WTC11 (cell line): ENCODE measurements at regions not wholly inside any gene's neighbourhood (a gene's known extent, or its start where the extent isn't known, plus 50 kb on each side); places are given as distances from the start of the nearest gene placed in this dataset.
A peak's percentile ranks its signal among the peaks of the same experiment; 100 is the strongest.
"Not testable (repeated sequence)": the region's sequence is repeated elsewhere in the genome, so short reads cannot be mapped to it uniquely, and the experiment has no call there.

Source experiments
- ATAC-seq: fragments of 200-7000 bp; cut with Tn5 transposase; 2 replicates; pipeline ENCODE4 v1.10.0; 2021; ENCODE audit warnings: mild to moderate bottlenecking, moderate library complexity
- CTCF ChIA-PET: fragments of 300-600 bp; sonication (Branson Sonifier 250); formaldehyde crosslinking; loops from one replicate; lab custom pipeline; 2021; ENCODE audit warnings: antibody characterized with exemption; lab: Charles Lee
- POLR2A ChIA-PET: fragments of 350-600 bp; sonication (Branson Sonifier 250); formaldehyde crosslinking; loops from one replicate; lab custom pipeline; 2021; ENCODE audit warnings: antibody characterized with exemption; lab: Charles Lee
- DNase-seq: peaks from one replicate; pipeline ENCODE4 v3.0.0; 2021; ENCODE audit warnings: low spot score
- H3K27ac Mint-ChIP-seq: 2 replicates; pipeline ENCODE4 v1.8.0; 2021; ENCODE audit warnings: mixed read lengths
- H3K27me3 Mint-ChIP-seq: 2 replicates; pipeline ENCODE4 v1.8.0; 2021; ENCODE audit warnings: low read depth, mild to moderate bottlenecking, moderate library complexity, mixed read lengths
- H3K36me3 Mint-ChIP-seq: 2 replicates; pipeline ENCODE4 v1.8.0; 2021; ENCODE audit warnings: mixed read lengths
- H3K4me1 Mint-ChIP-seq: 2 replicates; pipeline ENCODE4 v1.8.0; 2022; ENCODE audit warnings: mixed read lengths
- H3K4me3 Mint-ChIP-seq: 2 replicates; pipeline ENCODE4 v1.8.0; 2021; ENCODE audit warnings: mild to moderate bottlenecking, moderate library complexity, mixed read lengths
- H3K9me3 Mint-ChIP-seq: 2 replicates; pipeline ENCODE4 v1.8.0; 2021; ENCODE audit warnings: mixed read lengths
- ATF2 ChIP-seq: sonication (generic); formaldehyde crosslinking; IDR thresholded peaks from 2 replicates; pipeline ENCODE4 v1.8.1; 2022; ENCODE audit warnings: low read depth, missing genetic modification reagents, borderline replicate concordance
- CBFB ChIP-seq: sonication (generic); formaldehyde crosslinking; IDR thresholded peaks from 2 replicates; pipeline ENCODE4 v1.8.1; 2022; ENCODE audit warnings: mild to moderate bottlenecking, low read depth, missing genetic modification reagents
- CREB1 ChIP-seq: sonication (generic); formaldehyde crosslinking; IDR thresholded peaks from 2 replicates; pipeline ENCODE4 v1.8.0; 2023; ENCODE audit warnings: mild to moderate bottlenecking, missing genetic modification reagents
- CTCF ChIP-seq: fragments of 200-600 bp; IDR thresholded peaks from 2 replicates; pipeline ENCODE4 v1.8.0; 2022; ENCODE audit warnings: antibody characterized with exemption
- HMGXB4 ChIP-seq: sonication (generic); formaldehyde crosslinking; IDR thresholded peaks from 2 replicates; pipeline ENCODE4 v1.8.1; 2023; ENCODE audit warnings: mild to moderate bottlenecking, moderate library complexity, missing genetic modification reagents
- IRF1 ChIP-seq: sonication (generic); formaldehyde crosslinking; IDR thresholded peaks from 2 replicates; pipeline ENCODE4 v1.8.0; 2023; ENCODE audit warnings: missing genetic modification reagents
- JAZF1 ChIP-seq: fragments of 250-450 bp; sonication (Bioruptor Pico); IDR thresholded peaks from 2 replicates; pipeline ENCODE4 v1.9.0; 2021; ENCODE audit warnings: moderate library complexity, mild to moderate bottlenecking, inconsistent platforms
- USF1 ChIP-seq: sonication (generic); formaldehyde crosslinking; IDR thresholded peaks from 2 replicates; pipeline ENCODE4 v1.8.0; 2022; ENCODE audit warnings: mild to moderate bottlenecking, missing genetic modification reagents
- ZNF138 ChIP-seq: sonication (generic); formaldehyde crosslinking; conservative IDR thresholded peaks from 2 replicates; pipeline ENCODE4 v1.8.1; 2022; ENCODE audit warnings: mild to moderate bottlenecking, moderate library complexity, missing genetic modification reagents
- ZNF219 ChIP-seq: sonication (generic); formaldehyde crosslinking; IDR thresholded peaks from 2 replicates; pipeline ENCODE4 v1.8.0; 2023; ENCODE audit warnings: missing genetic modification reagents, mild to moderate bottlenecking, borderline replicate concordance
- ZNF396 ChIP-seq: fragments of 250-450 bp; sonication (Bioruptor Pico); IDR thresholded peaks from 2 replicates; pipeline ENCODE4 v1.8.0; 2021; ENCODE audit warnings: mild to moderate bottlenecking, moderate library complexity, borderline replicate concordance
- TF ChIP-seq, protein P1 (sequence below): sonication (generic); formaldehyde crosslinking; IDR thresholded peaks from 2 replicates; pipeline ENCODE4 v1.8.1; 2022; ENCODE audit warnings: low read depth, mild to moderate bottlenecking, moderate library complexity, missing genetic modification reagents, borderline replicate concordance
- TF ChIP-seq, protein P2 (sequence below): sonication (generic); formaldehyde crosslinking; IDR thresholded peaks from 2 replicates; pipeline ENCODE4 v1.8.0; 2022; ENCODE audit warnings: mild to moderate bottlenecking, missing genetic modification reagents
- TF ChIP-seq, protein P3 (sequence below): sonication (generic); formaldehyde crosslinking; IDR thresholded peaks from 2 replicates; pipeline ENCODE4 v1.8.1; 2023; ENCODE audit warnings: mild to moderate bottlenecking, missing genetic modification reagents, moderate library complexity

DNA sequence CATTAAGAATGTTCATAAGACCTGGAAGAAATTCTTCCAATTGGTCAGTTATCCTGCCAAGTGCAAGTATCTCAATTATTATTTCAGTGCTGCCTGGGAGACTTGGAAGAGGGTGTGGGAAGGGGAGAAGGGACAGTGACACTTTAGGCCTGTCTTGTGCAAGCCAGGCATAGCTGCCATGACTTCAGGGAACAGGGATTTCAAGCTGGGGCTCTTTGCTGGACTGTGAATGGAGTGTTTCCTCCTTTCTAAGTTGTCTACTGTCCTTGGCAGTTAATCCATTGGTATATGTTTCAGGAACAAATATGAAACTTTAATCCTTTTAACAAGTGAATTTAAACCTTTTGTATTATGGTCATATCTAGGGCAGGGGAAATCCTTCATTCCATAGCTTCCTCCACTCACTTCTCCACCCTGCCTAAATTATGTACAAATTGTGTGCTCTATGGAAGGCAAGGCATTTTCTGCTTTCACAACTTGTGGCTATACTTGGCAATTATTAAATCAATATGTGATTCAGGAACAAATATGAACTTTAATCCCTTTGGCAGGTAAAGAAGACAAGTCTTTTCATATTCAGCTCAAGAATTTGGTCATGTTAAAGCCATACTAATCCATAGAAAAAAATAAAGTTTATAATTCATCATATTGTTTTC, 72.7 kb upstream of the IL33 start:
- Mint-ChIP-seq H3K4me1 (no peaks in the 10 kb centered on the region), H3K9me3 (peaks cover 10% of the 10 kb centered on the region), H3K27me3 (no peaks in the 10 kb centered on the region), H3K36me3 (peaks cover 4% of the 10 kb centered on the region; the same call in 1 of the 2 replicates), H3K4me3 (no peak overlapping the region), H3K27ac (no peak overlapping the region)
- ATAC-seq: no peak
- POLR2A ChIA-PET: no interaction called here
- CTCF ChIA-PET: no interaction called here
- TF ChIP-seq IRF1 (no peak), ZNF396 (CRISPR knock-in tag) (no peak), ZNF219 (CRISPR knock-in tag) (no peak), CREB1 (no peak), CTCF (no peak)
- TF ChIP-seq, protein P1, sequence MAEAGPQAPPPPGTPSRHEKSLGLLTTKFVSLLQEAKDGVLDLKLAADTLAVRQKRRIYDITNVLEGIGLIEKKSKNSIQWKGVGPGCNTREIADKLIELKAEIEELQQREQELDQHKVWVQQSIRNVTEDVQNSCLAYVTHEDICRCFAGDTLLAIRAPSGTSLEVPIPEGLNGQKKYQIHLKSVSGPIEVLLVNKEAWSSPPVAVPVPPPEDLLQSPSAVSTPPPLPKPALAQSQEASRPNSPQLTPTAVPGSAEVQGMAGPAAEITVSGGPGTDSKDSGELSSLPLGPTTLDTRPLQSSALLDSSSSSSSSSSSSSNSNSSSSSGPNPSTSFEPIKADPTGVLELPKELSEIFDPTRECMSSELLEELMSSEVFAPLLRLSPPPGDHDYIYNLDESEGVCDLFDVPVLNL (CRISPR knock-in tag): no peak
- no peak for DNase-seq

GRCh38 chr9:6135780-6136179, 79.8 kb upstream of the IL33 start:
- peak overlapping the region; percentile 56 for H3K4me3 Mint-ChIP-seq

GRCh38 chr9:6134661-6135180, 80.9 kb upstream of the IL33 start:
- Mint-ChIP-seq H3K4me1 (peaks cover 5% of the 10 kb centered on the region), H3K27me3 (no peaks in the 10 kb centered on the region), H3K4me3 (no peak overlapping the region), H3K9me3 (peaks cover 19% of the 10 kb centered on the region), H3K27ac (no peak overlapping the region), H3K36me3 (peaks cover 18% of the 10 kb centered on the region)
- TF ChIP-seq ZNF138 (CRISPR knock-in tag) (no peak), HMGXB4 (CRISPR knock-in tag) (no peak), USF1 (CRISPR knock-in tag) (no peak), ATF2 (CRISPR knock-in tag) (no peak), CBFB (CRISPR knock-in tag) (no peak), JAZF1 (CRISPR knock-in tag) (no peak)
- TF ChIP-seq, protein P2, sequence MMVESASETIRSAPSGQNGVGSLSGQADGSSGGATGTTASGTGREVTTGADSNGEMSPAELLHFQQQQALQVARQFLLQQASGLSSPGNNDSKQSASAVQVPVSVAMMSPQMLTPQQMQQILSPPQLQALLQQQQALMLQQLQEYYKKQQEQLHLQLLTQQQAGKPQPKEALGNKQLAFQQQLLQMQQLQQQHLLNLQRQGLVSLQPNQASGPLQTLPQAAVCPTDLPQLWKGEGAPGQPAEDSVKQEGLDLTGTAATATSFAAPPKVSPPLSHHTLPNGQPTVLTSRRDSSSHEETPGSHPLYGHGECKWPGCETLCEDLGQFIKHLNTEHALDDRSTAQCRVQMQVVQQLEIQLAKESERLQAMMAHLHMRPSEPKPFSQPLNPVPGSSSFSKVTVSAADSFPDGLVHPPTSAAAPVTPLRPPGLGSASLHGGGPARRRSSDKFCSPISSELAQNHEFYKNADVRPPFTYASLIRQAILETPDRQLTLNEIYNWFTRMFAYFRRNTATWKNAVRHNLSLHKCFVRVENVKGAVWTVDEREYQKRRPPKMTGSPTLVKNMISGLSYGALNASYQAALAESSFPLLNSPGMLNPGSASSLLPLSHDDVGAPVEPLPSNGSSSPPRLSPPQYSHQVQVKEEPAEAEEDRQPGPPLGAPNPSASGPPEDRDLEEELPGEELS: no peak
- TF ChIP-seq, protein P3, sequence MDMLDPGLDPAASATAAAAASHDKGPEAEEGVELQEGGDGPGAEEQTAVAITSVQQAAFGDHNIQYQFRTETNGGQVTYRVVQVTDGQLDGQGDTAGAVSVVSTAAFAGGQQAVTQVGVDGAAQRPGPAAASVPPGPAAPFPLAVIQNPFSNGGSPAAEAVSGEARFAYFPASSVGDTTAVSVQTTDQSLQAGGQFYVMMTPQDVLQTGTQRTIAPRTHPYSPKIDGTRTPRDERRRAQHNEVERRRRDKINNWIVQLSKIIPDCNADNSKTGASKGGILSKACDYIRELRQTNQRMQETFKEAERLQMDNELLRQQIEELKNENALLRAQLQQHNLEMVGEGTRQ (CRISPR knock-in tag): no peak
- no peak for DNase-seq
- ATAC-seq: no peak
- POLR2A ChIA-PET: no interaction called here
- CTCF ChIA-PET: no interaction called here

More at GRCh38 chr9:6135780-6136179, 79.8 kb upstream of the IL33 start:
- POLR2A ChIA-PET, H3K4me1 Mint-ChIP-seq, CTCF ChIA-PET, H3K27me3 Mint-ChIP-seq, ATAC-seq, DNase-seq: not testable (repeated sequence)
- Mint-ChIP-seq H3K27ac (peak overlapping the region; percentile 70; the same call in 1 of the 2 replicates), H3K9me3 (peaks cover 19% of the 10 kb centered on the region), H3K36me3 (peaks cover 18% of the 10 kb centered on the region)
